Psoas muscle (tissue), 7 donors: ENCODE measurements at regions not wholly inside any gene's neighbourhood (a gene's known extent, or its start where the extent isn't known, plus 50 kb on each side); places are given as distances from the start of the nearest gene placed in this dataset.
A peak's percentile ranks its signal among the peaks of the same experiment; 100 is the strongest.
"Not testable (repeated sequence)": the region's sequence is repeated elsewhere in the genome, so short reads cannot be mapped to it uniquely, and the experiment has no call there.

ENCODE experiments used
- ATAC-seq, 4 donors: fragments of 200-7000 bp; cut with Tn5 transposase; one replicate each; pipeline ENCODE4 v1.9.1; 2020; ENCODE audit warnings: moderate library complexity in 3 of 4, mild to moderate bottlenecking in 2 of 4
- DNase-seq, 2 donors: peaks; one replicate each; pipeline ENCODE4 v3.0.0-alpha.2; 2020
- H3K27ac ChIP-seq: fragments of 200-600 bp; one replicate; pipeline ENCODE4 v1.8.0; 2022
- H3K27me3 ChIP-seq, 3 donors: fragments of 200-600 bp in 1 of 3; one replicate each; pipeline versions ENCODE4 v1.6.1 to v1.8.0; 2013 to 2022; ENCODE audit warnings: low read length in 2 of 3, mild to moderate bottlenecking in 2 of 3, moderate library complexity in 1 of 3; ENCODE audit not compliant: insufficient read depth in 3 of 3
- H3K36me3 ChIP-seq, 2 donors: fragments of 200-600 bp in 1 of 2; one replicate each; pipeline versions ENCODE4 v1.6.1 to v1.8.0; 2013 to 2022; ENCODE audit warnings: low read depth in 1 of 2, mild to moderate bottlenecking in 1 of 2, moderate library complexity in 1 of 2; ENCODE audit not compliant: insufficient read depth in 1 of 2
- H3K4me1 ChIP-seq: fragments of 200-600 bp; one replicate; pipeline ENCODE4 v1.8.0; 2022
- H3K4me3 ChIP-seq: fragments of 200-600 bp; one replicate; pipeline ENCODE4 v1.8.0; 2022; ENCODE audit warnings: mild to moderate bottlenecking
- H3K9me3 ChIP-seq: fragments of 200-600 bp; one replicate; pipeline ENCODE4 v1.8.0; 2022
- WGBS, 3 donors: extraction: QIAGEN DNeasy Blood & Tissue Kit; methylation state at CpG; one replicate each; pipeline versions ENCODE4 v1.1.6 to v1.1.7; 2013; 5-methylcytosine and 5-hydroxymethylcytosine counted together
- intact Hi-C, 2 donors: fragments of 100-400 bp; cut with DNase I; formaldehyde crosslinking; loops; one replicate each; pipeline versions ENCODE4 v1.11.0 to v1.14.2; 2022
- TF ChIP-seq, protein P1 (sequence below): fragments of 200-600 bp; IDR thresholded peaks from one replicate; pipeline ENCODE4 v1.8.0; 2022; ENCODE audit warnings: antibody characterized with exemption
- donor health status: healthy with polysubstance abuse.
- donor health status: DM: no; HTN: no; CAD: no; lungs with moderate emphysema.
- donor health status: Bipolar disorder and iron deficiency.
- donor health status: healthy.
- donor health status: DM: yes; HTN: yes; CAD: no.
- donor health status: DM: no; HTN: no; CAD: no.
- donor health status: DM: yes; HTN: yes; CAD: no.

DNA sequence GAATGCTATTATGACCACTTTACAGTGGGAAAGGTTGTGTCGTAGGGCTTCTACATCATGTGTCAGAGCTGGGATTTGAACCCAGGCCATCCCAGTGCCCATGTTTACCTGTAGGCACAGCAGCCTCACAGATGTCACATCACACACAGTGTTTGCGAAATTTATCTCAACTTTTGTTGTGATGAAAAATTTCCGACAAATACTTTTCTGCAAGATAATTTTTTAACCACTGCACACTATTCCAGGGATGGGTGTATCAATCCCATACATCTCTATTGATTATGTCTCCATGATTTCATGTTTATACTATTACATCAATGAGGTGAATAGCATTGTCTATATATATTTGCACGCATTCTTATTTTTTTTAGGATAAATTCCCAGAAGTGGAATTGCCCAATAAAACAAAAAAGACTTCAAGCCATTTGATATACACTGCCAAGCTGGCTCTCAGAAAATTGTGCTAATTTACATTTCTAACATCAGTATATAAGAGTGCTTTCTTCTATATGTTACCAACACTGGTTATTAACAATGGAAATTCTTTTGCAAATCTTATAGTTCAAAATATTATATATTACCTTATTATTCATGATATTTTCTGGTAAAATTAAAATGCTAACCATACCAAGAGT, 189.1 kb upstream of the ZNF217 start:
- TF ChIP-seq, protein P1, sequence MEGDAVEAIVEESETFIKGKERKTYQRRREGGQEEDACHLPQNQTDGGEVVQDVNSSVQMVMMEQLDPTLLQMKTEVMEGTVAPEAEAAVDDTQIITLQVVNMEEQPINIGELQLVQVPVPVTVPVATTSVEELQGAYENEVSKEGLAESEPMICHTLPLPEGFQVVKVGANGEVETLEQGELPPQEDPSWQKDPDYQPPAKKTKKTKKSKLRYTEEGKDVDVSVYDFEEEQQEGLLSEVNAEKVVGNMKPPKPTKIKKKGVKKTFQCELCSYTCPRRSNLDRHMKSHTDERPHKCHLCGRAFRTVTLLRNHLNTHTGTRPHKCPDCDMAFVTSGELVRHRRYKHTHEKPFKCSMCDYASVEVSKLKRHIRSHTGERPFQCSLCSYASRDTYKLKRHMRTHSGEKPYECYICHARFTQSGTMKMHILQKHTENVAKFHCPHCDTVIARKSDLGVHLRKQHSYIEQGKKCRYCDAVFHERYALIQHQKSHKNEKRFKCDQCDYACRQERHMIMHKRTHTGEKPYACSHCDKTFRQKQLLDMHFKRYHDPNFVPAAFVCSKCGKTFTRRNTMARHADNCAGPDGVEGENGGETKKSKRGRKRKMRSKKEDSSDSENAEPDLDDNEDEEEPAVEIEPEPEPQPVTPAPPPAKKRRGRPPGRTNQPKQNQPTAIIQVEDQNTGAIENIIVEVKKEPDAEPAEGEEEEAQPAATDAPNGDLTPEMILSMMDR, result no peak
- Histone ChIP-seq H3K4me1 (no peaks in the 10 kb centered on the region), H3K4me3 (no peak overlapping the region), H3K9me3 (no peaks in the 10 kb centered on the region), H3K36me3 (no peaks in the 10 kb centered on the region), H3K27me3 (peaks cover 0 to 2% (median 0%) of the 10 kb centered on the region in 3 donors), H3K27ac (no peak overlapping the region)
- no peak for ATAC-seq
- 87 to 97% (median 96%) methylated on average over 4 of the region's 4 CpGs for WGBS, 3 donors
- no peak for DNase-seq
- intact Hi-C loops, result no loop called here

DNA sequence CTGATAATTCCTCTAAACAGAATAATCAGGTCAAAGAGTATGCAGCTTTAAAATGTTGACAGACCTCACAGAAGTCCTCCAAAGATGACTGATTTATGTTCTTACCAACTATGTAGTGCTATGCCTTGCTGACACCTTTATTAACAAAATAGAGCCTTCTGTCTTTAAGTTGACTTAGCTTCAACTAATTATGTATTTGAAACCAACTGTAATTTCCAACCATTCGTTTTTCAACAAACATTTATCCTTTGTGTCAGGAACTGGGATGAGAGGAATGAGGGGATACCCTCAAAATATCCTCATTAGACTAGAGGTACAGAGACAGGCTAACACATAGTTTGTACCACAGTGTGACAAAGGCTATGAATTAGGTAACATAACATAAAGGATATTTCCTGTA, 186.2 kb upstream of the ZNF217 start:
- no peak overlapping the region for H3K27ac ChIP-seq
- no peak for ATAC-seq
- H3K36me3 ChIP-seq, result no peaks in the 10 kb centered on the region
- peaks cover 0 to 2% (median 0%) of the 10 kb centered on the region in 3 donors for H3K27me3 ChIP-seq
- no peak for DNase-seq
- 72 to 83% (median 79%) methylated on average over 1 of the region's 1 CpG for WGBS, 3 donors
- H3K9me3 ChIP-seq, result no peaks in the 10 kb centered on the region
- no peaks in the 10 kb centered on the region for H3K4me1 ChIP-seq
- H3K4me3 ChIP-seq, result no peak overlapping the region
- intact Hi-C loops, result no loop called here
- TF ChIP-seq, protein P1, result no peak

DNA sequence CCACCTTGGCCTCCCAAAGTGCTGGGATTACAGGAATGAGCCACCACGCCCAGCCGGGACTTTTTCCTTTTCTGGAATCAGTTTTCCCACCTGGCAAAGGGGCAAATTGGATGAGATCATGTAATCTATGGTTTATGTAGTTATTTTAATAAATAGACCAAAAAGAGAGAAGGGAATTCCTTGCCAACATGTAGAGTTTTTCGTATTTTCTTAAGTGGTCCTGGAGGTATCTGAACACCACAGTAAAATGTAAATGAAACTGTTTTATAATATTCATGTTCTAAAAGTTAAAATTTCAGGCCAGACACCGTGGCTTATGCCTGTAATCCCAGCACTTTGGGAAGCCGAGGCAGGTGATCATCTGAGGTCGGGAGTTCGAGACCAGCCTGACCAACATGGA, 185.1 kb upstream of the ZNF217 start:
- ATAC-seq (no peak), DNase-seq (no peak)

DNA sequence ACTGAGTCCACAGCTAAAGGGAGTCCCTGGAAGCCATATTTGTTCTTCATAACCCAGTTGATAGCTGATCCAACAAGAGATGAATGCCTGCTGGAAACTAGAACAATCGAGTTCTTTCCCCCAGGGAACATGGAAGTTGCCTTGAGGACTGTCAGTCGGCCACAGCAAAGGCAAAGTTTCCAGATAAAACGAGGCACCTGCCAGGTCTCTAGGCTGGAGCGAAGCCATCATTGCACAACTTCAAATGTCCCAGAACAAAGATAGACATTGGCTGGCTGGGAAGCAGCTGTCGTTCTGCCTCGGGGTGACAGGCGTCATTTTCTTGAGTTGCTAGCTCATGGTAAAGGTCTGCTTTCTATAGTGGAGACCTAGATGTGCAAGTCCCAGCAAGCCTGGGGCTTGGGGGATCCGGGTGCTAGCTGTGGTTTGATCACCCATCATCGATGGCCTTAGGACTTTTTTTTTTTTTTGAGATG, 184.4 kb upstream of the ZNF217 start:
- H3K27ac ChIP-seq, result no peak overlapping the region
- intact Hi-C loops, result no loop called here
- no peaks in the 10 kb centered on the region for H3K4me1 ChIP-seq
- TF ChIP-seq, protein P1, result no peak
- no peaks in the 10 kb centered on the region for H3K9me3 ChIP-seq
- H3K36me3 ChIP-seq, result no peaks in the 10 kb centered on the region
- H3K27me3 ChIP-seq, result peaks cover 0 to 2% (median 0%) of the 10 kb centered on the region in 3 donors
- ATAC-seq (peak in 3 of 4 donors; percentile 42 to 83 (median 80)), DNase-seq (no peak)
- WGBS, 3 donors, result 39 to 46% (median 43%) methylated on average over 9 of the region's 9 CpGs
- no peak overlapping the region for H3K4me3 ChIP-seq

More for the DNA sequence above, 185.1 kb upstream of the ZNF217 start:
- Histone ChIP-seq H3K36me3 (no peaks in the 10 kb centered on the region), H3K27me3 (peaks cover 0 to 2% (median 0%) of the 10 kb centered on the region in 3 donors), H3K9me3 (no peaks in the 10 kb centered on the region), H3K27ac (no peak overlapping the region), H3K4me3 (no peak overlapping the region), H3K4me1 (no peaks in the 10 kb centered on the region)
- TF ChIP-seq, protein P1, result no peak
- WGBS, 3 donors, result 91 to 94% (median 92%) methylated on average over 7 of the region's 7 CpGs
- intact Hi-C loops, result no loop called here

DNA sequence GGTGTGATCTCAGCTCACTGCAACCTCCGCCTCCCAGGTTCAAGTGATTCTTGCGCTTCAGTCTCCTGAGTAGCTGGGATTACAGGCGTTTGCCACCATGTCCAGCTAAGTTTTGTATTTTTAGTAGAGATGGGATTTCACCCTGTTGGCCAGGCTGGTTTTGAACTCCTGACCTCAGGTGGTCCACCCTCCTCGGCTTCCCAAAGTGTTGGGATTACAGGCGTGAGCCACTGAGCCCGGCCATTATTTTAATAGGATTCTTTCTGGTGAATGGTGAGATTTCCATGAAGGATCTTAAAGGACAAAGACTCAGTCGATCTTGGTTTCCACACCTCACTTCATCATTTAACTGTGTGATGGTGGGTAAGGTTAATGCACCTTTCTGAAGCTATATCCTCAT, 183.8 kb upstream of the ZNF217 start:
- DNase-seq, ATAC-seq, H3K36me3 ChIP-seq, H3K9me3 ChIP-seq, H3K27me3 ChIP-seq, intact Hi-C loops, H3K27ac ChIP-seq, H3K4me3 ChIP-seq, H3K4me1 ChIP-seq: not testable (repeated sequence)
- WGBS, 3 donors, result 86 to 89% (median 87%) methylated on average over 7 of the region's 7 CpGs
